Parathyroid adenoma (tissue), 2 donors: ENCODE measurements at regions not wholly inside any gene's neighbourhood (a gene's known extent, or its start where the extent isn't known, plus 50 kb on each side); places are given as distances from the start of the nearest gene placed in this dataset.
A peak's percentile ranks its signal among the peaks of the same experiment; 100 is the strongest.

Experiments used
- H2AFZ ChIP-seq: fragments of 300-600 bp; sonication (generic); one replicate; pipeline ENCODE4 v1.7.0; 2017; ENCODE audit warnings: antibody characterized with exemption, mild to moderate bottlenecking
- H3K27ac ChIP-seq: fragments of 300-600 bp; sonication (generic); one replicate; pipeline ENCODE4 v1.7.0; 2017
- H3K27me3 ChIP-seq: fragments of 300-600 bp; sonication (generic); one replicate; pipeline ENCODE4 v1.7.0; 2017; ENCODE audit warnings: low read length; ENCODE audit not compliant: control insufficient read depth, insufficient read depth
- H3K36me3 ChIP-seq: fragments of 300-600 bp; sonication (generic); one replicate; pipeline ENCODE4 v1.7.0; 2017; ENCODE audit warnings: low read length; ENCODE audit not compliant: control insufficient read depth, insufficient read depth
- H3K4me1 ChIP-seq: fragments of 300-600 bp; sonication (generic); one replicate; pipeline ENCODE4 v1.7.0; 2017; ENCODE audit warnings: control low read depth
- H3K4me2 ChIP-seq: fragments of 300-600 bp; sonication (generic); one replicate; pipeline ENCODE4 v1.7.0; 2017; ENCODE audit warnings: low read length
- H3K4me3 ChIP-seq: fragments of 300-600 bp; sonication (generic); one replicate; pipeline ENCODE4 v1.7.0; 2017; ENCODE audit warnings: low read depth, low read length
- H3K79me2 ChIP-seq: fragments of 300-600 bp; sonication (generic); one replicate; pipeline ENCODE4 v1.7.0; 2017; ENCODE audit warnings: control low read depth
- H3K9ac ChIP-seq: fragments of 300-600 bp; sonication (generic); one replicate; pipeline ENCODE4 v1.7.0; 2017; ENCODE audit warnings: mild to moderate bottlenecking
- H3K9me3 ChIP-seq: fragments of 300-600 bp; sonication (generic); one replicate; pipeline ENCODE4 v1.7.0; 2017; ENCODE audit warnings: low read length; ENCODE audit not compliant: control insufficient read depth
- TF ChIP-seq, protein P1 (sequence below): fragments of 300-600 bp; sonication (generic); IDR thresholded peaks from one replicate; pipeline ENCODE4 v1.7.0; 2017; ENCODE audit warnings: antibody characterized with exemption, mild to moderate bottlenecking
- donor health status: primary hyperparathyroidism.

DNA sequence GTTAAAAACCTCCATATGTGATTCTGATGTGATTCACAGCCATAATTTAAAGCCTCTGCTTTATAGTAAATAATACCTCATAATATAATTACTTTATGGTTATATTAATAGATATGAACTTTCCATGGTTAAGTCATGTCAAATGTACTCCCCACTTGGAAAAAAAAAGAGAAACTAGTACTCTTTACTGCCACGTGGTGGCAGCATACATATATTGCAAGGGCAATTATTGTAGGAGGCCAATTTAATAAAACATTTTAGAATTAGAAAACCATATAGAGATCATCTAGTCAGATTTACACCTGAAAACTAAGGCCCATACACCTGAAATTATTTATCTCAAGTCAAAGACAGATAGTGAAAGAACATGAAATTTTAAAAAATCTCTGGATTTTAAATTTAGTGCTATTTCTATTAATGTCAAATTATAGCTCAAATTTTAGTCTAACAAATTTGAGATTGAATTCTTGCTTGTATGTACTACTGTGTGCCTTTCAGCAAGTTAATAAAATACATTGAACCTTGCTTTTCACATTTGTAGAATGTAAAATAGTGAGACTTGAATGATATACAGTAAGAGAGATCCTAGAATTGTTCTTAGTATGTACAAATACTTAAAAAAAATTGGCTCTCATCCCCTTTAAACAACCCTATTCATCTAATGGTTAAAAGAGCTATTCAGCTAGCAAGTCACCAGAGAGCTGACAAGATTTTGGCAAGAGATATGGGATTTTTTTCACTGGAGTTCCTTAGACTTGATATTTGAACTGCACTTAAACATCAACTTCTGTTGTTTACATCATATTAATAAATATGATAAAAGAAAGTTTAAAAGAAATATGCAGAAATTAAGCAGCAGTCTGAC lies 603.8 kb downstream of the TLE4 start:
- Histone ChIP-seq H2AFZ (no peak overlapping the region), H3K27ac (no peak overlapping the region), H3K4me1 (no peaks in the 10 kb centered on the region), H3K27me3 (no peaks in the 10 kb centered on the region), H3K4me3 (no peak overlapping the region), H3K9me3 (no peaks in the 10 kb centered on the region), H3K79me2 (no peaks in the 10 kb centered on the region), H3K36me3 (no peaks in the 10 kb centered on the region), H3K9ac (no peak overlapping the region), H3K4me2 (no peak overlapping the region)
- TF ChIP-seq, protein P1, sequence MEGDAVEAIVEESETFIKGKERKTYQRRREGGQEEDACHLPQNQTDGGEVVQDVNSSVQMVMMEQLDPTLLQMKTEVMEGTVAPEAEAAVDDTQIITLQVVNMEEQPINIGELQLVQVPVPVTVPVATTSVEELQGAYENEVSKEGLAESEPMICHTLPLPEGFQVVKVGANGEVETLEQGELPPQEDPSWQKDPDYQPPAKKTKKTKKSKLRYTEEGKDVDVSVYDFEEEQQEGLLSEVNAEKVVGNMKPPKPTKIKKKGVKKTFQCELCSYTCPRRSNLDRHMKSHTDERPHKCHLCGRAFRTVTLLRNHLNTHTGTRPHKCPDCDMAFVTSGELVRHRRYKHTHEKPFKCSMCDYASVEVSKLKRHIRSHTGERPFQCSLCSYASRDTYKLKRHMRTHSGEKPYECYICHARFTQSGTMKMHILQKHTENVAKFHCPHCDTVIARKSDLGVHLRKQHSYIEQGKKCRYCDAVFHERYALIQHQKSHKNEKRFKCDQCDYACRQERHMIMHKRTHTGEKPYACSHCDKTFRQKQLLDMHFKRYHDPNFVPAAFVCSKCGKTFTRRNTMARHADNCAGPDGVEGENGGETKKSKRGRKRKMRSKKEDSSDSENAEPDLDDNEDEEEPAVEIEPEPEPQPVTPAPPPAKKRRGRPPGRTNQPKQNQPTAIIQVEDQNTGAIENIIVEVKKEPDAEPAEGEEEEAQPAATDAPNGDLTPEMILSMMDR, result peak; percentile 53

DNA sequence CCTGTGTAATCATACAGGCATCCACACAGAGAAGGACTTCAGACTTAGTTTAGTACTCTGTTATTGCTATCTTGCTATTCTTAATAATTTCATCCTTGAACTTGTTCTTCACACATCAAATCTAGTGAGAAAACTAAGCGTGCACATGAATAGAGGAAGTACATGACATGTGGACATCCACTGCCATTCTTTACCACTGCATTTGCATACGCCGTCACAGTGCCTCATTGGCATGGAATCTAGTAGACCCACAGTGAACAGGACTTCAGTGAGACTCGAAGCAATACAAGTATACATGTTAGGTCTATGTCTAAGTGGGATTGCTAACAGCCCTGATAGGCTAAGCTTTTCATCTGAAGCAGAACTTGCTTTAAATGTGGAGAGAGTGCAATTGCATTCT lies 592.1 kb downstream of the TLE4 start:
- H3K9ac ChIP-seq, result no peak overlapping the region
- no peak overlapping the region for H2AFZ ChIP-seq
- H3K4me3 ChIP-seq, result no peak overlapping the region
- H3K4me1 ChIP-seq, result no peaks in the 10 kb centered on the region
- TF ChIP-seq, protein P1, result no peak
- no peak overlapping the region for H3K27ac ChIP-seq
- H3K36me3 ChIP-seq, result no peaks in the 10 kb centered on the region
- no peaks in the 10 kb centered on the region for H3K27me3 ChIP-seq
- H3K4me2 ChIP-seq, result no peak overlapping the region
- H3K79me2 ChIP-seq, result no peaks in the 10 kb centered on the region
- no peaks in the 10 kb centered on the region for H3K9me3 ChIP-seq

DNA sequence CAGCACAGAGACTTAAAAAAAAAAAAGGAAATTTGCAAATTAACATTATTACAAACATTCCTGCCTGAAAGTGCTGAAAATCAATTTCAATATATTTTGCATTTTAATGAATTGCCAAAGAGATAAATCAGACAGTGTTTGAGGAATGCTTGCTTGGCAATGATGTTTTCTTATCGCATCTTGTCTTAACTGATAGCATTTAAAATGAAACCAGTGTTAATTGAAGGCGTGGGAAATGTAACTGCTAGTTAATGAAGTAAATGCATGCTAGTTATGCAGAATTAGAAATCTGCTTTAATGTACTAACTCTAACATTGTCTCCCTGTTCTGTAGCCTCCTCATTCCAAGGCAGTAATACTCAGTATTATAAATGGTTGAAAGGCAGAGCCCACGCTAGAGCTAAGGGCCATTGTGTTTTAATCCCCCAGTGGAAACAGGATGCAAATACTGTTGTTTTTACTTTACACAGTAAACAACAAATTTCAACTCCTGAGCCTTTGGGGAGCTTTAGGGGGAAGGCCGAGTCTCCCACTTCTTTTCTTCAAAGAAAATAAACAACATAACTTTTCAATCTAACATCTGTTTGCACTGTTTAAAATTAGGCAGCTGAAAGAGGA lies 586.9 kb downstream of the TLE4 start:
- Histone ChIP-seq H3K9me3 (no peaks in the 10 kb centered on the region), H3K27me3 (no peaks in the 10 kb centered on the region), H3K4me3 (no peak overlapping the region), H3K4me1 (no peaks in the 10 kb centered on the region), H3K79me2 (no peaks in the 10 kb centered on the region), H3K9ac (no peak overlapping the region), H3K4me2 (peak overlapping the region; percentile 14), H3K27ac (no peak overlapping the region), H2AFZ (no peak overlapping the region), H3K36me3 (no peaks in the 10 kb centered on the region)
- TF ChIP-seq, protein P1, result no peak

DNA sequence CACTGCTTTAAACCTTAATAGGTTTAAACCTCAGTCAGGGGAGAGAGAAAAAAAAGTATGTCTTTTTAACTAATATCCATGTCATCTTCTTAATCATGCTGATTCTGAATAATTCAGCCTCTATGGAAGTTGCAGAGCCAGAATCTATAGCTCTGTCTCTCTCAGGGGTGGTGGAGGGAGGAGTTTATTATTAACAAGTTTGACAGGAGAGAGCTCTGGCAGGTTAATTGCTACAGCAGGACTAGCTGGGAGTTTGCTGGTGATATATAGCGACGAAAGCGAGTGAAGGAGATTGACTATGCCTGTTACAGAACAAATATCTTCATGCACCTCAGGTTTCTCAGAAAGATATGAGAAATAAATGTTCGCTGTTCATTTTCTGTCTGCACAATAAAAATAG lies 586.4 kb downstream of the TLE4 start:
- H3K4me3 ChIP-seq, result no peak overlapping the region
- TF ChIP-seq, protein P1, result no peak
- no peaks in the 10 kb centered on the region for H3K9me3 ChIP-seq
- H3K36me3 ChIP-seq, result no peaks in the 10 kb centered on the region
- no peaks in the 10 kb centered on the region for H3K4me1 ChIP-seq
- no peak overlapping the region for H3K9ac ChIP-seq
- no peaks in the 10 kb centered on the region for H3K79me2 ChIP-seq
- no peak overlapping the region for H2AFZ ChIP-seq
- H3K27me3 ChIP-seq, result no peaks in the 10 kb centered on the region
- H3K4me2 ChIP-seq, result peak overlapping the region; percentile 14
- no peak overlapping the region for H3K27ac ChIP-seq
